K562 (cell line): ENCODE measurements at regions not wholly inside any gene's neighbourhood (a gene's known extent, or its start where the extent isn't known, plus 50 kb on each side); places are given as distances from the start of the nearest gene placed in this dataset.

Source experiments
- ATAC-seq: fragments of 200-7000 bp; cut with Tn5 transposase; 3 replicates; pipeline ENCODE4 v1.9.1; 2020; ENCODE audit warnings: moderate library complexity
- BruUV-seq: library from RNA; stranded (reverse); fragments of 400-500 nt; replicated peaks from 2 replicates; lab custom pipeline; 2021; lab: Mats Ljungman, UMichigan
- CTCF ChIA-PET: fragments of 300-600 bp; formaldehyde crosslinking; extraction: SDS; loops from one replicate; lab custom pipeline; 2021; ENCODE audit warnings: low intra/inter-chr PET ratio; lab: Yijun Ruan, JAX
- POLR2A ChIA-PET: fragments of 300-600, 350-650 bp; sonication (Branson Sonifier 250); formaldehyde crosslinking; extraction: SDS; loops from one replicate; lab custom pipeline; 2021; ENCODE audit warnings: antibody characterized with exemption, inconsistent platforms; lab: Yijun Ruan, JAX
- DNase-seq, 4 experiments: peaks; one replicate each; pipeline versions ENCODE4 v3.0.0 to v3.0.0-alpha.2; 2011 to 2018; ENCODE audit warnings: low spot score in 3 of 4, mixed read lengths in 3 of 4; ENCODE audit errors: extremely low read depth in 1 of 4
- FAIRE-seq: peaks from 2 replicates; lab custom pipeline; 2011; peaks lifted over from hg19 to GRCh38; lab: Jason Lieb, UNC
- H2AFZ ChIP-seq: 2 replicates; pipeline ENCODE4 v1.6.0; 2011; ENCODE audit warnings: low read depth, low read length, control low read depth, inconsistent platforms
- H3K27ac ChIP-seq: fragments of 200-600 bp; 3 replicates; pipeline ENCODE4 v1.8.0; 2011; ENCODE audit warnings: low read depth, mild to moderate bottlenecking, control low read depth, inconsistent platforms, low read length, moderate library complexity, mixed read lengths; ENCODE audit errors: extremely low read depth
- H3K27me3 ChIP-seq, 2 experiments: fragments of 300-600 bp in 1 of 2; 2 replicates in 1 of 2; 3 replicates in 1 of 2; pipeline versions ENCODE4 v1.6.0 to v1.8.0; 2011; ENCODE audit warnings: inconsistent platforms in 2 of 2, low read length in 2 of 2, mild to moderate bottlenecking in 1 of 2, mixed read lengths in 1 of 2, moderate library complexity in 1 of 2; ENCODE audit not compliant: control insufficient read depth in 2 of 2, insufficient read depth in 2 of 2
- H3K36me3 ChIP-seq: fragments of 300-600 bp; 3 replicates; pipeline ENCODE4 v1.8.0; 2011; ENCODE audit warnings: mild to moderate bottlenecking, low read length, inconsistent platforms; ENCODE audit not compliant: control insufficient read depth, insufficient read depth
- H3K4me1 ChIP-seq, 2 experiments: fragments of 200-600 bp in 1 of 2; replicated peaks in 1 of 2; 2 replicates in 1 of 2; 3 replicates in 1 of 2; pipeline versions ENCODE4 v1.5.1 to v1.8.0; 2011; ENCODE audit warnings: inconsistent platforms in 2 of 2, low read length in 2 of 2, mild to moderate bottlenecking in 1 of 2, mixed read lengths in 1 of 2, moderate library complexity in 1 of 2; ENCODE audit not compliant: control insufficient read depth in 2 of 2, insufficient read depth in 2 of 2
- H3K4me2 ChIP-seq: 2 replicates; pipeline ENCODE4 v1.6.1; 2011; ENCODE audit warnings: low read length, control low read depth, inconsistent platforms, mixed read lengths; ENCODE audit not compliant: insufficient read depth
- H3K4me3 ChIP-seq: fragments of 200-600 bp; sonication (generic), shearing (Covaris generic); 2 replicates; pipeline ENCODE4 v1.5.1; 2016; ENCODE audit warnings: control low read depth, inconsistent platforms
- H3K79me2 ChIP-seq: fragments of 200-600 bp; 3 replicates; pipeline ENCODE4 v1.8.0; 2011; ENCODE audit warnings: low read length, inconsistent platforms; ENCODE audit not compliant: control insufficient read depth, insufficient read depth
- H3K9ac ChIP-seq, 2 experiments: 2 replicates each; pipeline versions ENCODE4 v1.6.0 to v1.6.1; 2011; ENCODE audit warnings: low read depth in 2 of 2, low read length in 2 of 2, control low read depth in 1 of 2, inconsistent platforms in 1 of 2, mild to moderate bottlenecking in 1 of 2, mixed read lengths in 1 of 2; ENCODE audit not compliant: insufficient read depth in 1 of 2
- H3K9me1 ChIP-seq: one replicate; pipeline ENCODE4 v1.6.0; 2011; ENCODE audit warnings: inconsistent platforms, mild to moderate bottlenecking, low read length, moderate library complexity; ENCODE audit not compliant: control insufficient read depth, insufficient read depth
- H3K9me3 ChIP-seq: replicated peaks from 2 replicates; pipeline ENCODE4 v1.5.1; 2011; ENCODE audit warnings: low read depth, low read length, inconsistent platforms; ENCODE audit not compliant: control insufficient read depth, insufficient read depth
- H4K20me1 ChIP-seq: replicated peaks from 2 replicates; pipeline ENCODE4 v1.6.1; 2011; ENCODE audit warnings: low read length, inconsistent platforms, mixed read lengths; ENCODE audit not compliant: control insufficient read depth, insufficient read depth
- HDAC3 ChIP-seq: fragments of 450-650 bp; IDR thresholded peaks from 2 replicates; pipeline ENCODE4 v1.6.1; 2018; ENCODE audit warnings: borderline replicate concordance, mild to moderate bottlenecking, moderate library complexity; ENCODE audit not compliant: partially characterized antibody
- HNRNPH1 ChIP-seq: fragments of 200-400 bp; formaldehyde crosslinking; optimal IDR thresholded peaks from 2 replicates; pipeline ENCODE3; 2017; ENCODE audit warnings: low read depth, mild to moderate bottlenecking, low read length, moderate library complexity
- MAFG ChIP-seq: fragments of 450-650 bp; conservative IDR thresholded peaks from 2 replicates; pipeline ENCODE4 v1.6.1; 2016; ENCODE audit warnings: missing genetic modification characterization, missing compliant biosample characterization
- NEUROD1 ChIP-seq: fragments of 150-350 bp; IDR thresholded peaks from 2 replicates; pipeline ENCODE4 v1.6.1; 2014; ENCODE audit warnings: borderline replicate concordance, low read length, low read depth; ENCODE audit not compliant: partially characterized antibody
- SRSF3 ChIP-seq: fragments of 200-400 bp; formaldehyde crosslinking; IDR thresholded peaks from 2 replicates; pipeline ENCODE4 v1.6.1; 2016; ENCODE audit warnings: mild to moderate bottlenecking, low read length, moderate library complexity; ENCODE audit not compliant: insufficient read depth
- WGBS: fragments of 100-300 bp; shearing (Covaris generic); methylation state at CpG from one replicate; pipeline ENCODE4 v1.1.6; 2016; ENCODE audit warnings: low coverage, mixed read lengths; ENCODE audit not compliant: insufficient coverage; ENCODE audit errors: missing lambda C conversion rate; 5-methylcytosine and 5-hydroxymethylcytosine counted together
- in situ Hi-C: fragments of 300-500 bp; cut with MboI; formaldehyde crosslinking; loops from 4 replicates; pipeline ENCODE4 v1.15.0; 2018; ENCODE audit warnings: inconsistent platforms, mixed read lengths
- intact Hi-C: fragments of 100-400 bp; cut with micrococcal nuclease; formaldehyde crosslinking; loops from 2 replicates; pipeline ENCODE4 v1.14.2; 2022
- TF ChIP-seq, protein P1 (sequence below), 2 experiments: fragments of 200-800 bp in 1 of 2; sonication (Bioruptor generic) in 1 of 2; sonication (generic) in 1 of 2; formaldehyde crosslinking in 1 of 2; IDR thresholded peaks in 1 of 2; conservative IDR thresholded peaks in 1 of 2; 2 replicates each; pipeline versions ENCODE4 v1.5.0 to v1.6.1; 2016 to 2020; ENCODE audit warnings: missing compliant biosample characterization in 1 of 2, missing genetic modification characterization in 1 of 2, missing genetic modification reagents in 1 of 2
- TF ChIP-seq, protein P2 (sequence below): sonication (generic); formaldehyde crosslinking; IDR thresholded peaks from 2 replicates; pipeline ENCODE4 v1.8.1; 2023; ENCODE audit warnings: mild to moderate bottlenecking, missing genetic modification reagents
- TF ChIP-seq, protein P3 (sequence below): sonication (generic); formaldehyde crosslinking; IDR thresholded peaks from 2 replicates; pipeline ENCODE4 v1.8.0; 2023; ENCODE audit warnings: mild to moderate bottlenecking, missing genetic modification reagents

DNA sequence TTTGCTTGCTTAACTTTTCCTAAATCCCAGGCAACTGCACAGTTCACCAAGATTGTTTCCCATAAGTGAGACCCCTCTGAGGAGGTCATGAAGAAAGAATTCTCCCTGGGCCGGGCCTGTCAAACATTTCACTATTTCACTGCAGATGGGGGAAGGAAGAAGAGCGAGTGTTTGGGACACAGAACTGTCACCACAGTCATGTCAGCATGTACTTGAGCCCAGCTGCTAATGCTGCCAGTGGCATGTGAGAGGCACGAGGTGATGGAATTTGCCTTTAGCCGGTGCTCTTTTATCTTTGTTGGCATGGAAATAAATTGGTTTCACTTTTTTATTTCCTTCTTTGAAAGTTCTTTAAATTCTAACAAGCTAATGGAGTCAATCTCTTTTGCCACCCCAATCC, 277.9 kb upstream of the GADL1 start:
- H3K4me2 ChIP-seq = no peak overlapping the region
- H3K9me3 ChIP-seq = no peaks in the 10 kb centered on the region
- H3K36me3 ChIP-seq = no peaks in the 10 kb centered on the region
- no peak overlapping the region for H3K27ac ChIP-seq
- H3K9ac ChIP-seq = no peak overlapping the region
- DNase-seq (no peak), FAIRE-seq (no peak), ATAC-seq (no peak)
- no peaks in the 10 kb centered on the region for H3K79me2 ChIP-seq
- BruUV-seq = no TSS peak
- H3K9me1 ChIP-seq = no peaks in the 10 kb centered on the region
- H3K27me3 ChIP-seq = no peaks in the 10 kb centered on the region
- H2AFZ ChIP-seq = no peak overlapping the region
- ChIA-PET POLR2A (interaction anchor here (1.0 kb wide), 1 partner anchor 10 kb away, joined by 3 read pairs; no protein-coding TSS in a partner anchor), CTCF (no interaction called here)
- intact Hi-C loops (no loop called here), in situ Hi-C loops (no loop called here)
- H3K4me1 ChIP-seq = no peaks in the 10 kb centered on the region
- H3K4me3 ChIP-seq = no peak overlapping the region
- WGBS = 1% methylated on average over 4 of the region's 4 CpGs
- H4K20me1 ChIP-seq = no peaks in the 10 kb centered on the region
- TF ChIP-seq HNRNPH1 (no peak), SRSF3 (no peak), NEUROD1 (no peak), MAFG (tag) (no peak), HDAC3 (no peak)
- TF ChIP-seq, protein P1, sequence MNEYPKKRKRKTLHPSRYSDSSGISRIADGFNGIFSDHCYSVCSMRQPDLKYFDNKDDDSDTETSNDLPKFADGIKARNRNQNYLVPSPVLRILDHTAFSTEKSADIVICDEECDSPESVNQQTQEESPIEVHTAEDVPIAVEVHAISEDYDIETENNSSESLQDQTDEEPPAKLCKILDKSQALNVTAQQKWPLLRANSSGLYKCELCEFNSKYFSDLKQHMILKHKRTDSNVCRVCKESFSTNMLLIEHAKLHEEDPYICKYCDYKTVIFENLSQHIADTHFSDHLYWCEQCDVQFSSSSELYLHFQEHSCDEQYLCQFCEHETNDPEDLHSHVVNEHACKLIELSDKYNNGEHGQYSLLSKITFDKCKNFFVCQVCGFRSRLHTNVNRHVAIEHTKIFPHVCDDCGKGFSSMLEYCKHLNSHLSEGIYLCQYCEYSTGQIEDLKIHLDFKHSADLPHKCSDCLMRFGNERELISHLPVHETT (CRISPR knock-in tag; conservative IDR thresholded peaks at IDR 0.05 in 1 of 2, IDR thresholded peaks at IDR 0.05 in 1 of 2) = no peak
- TF ChIP-seq, protein P2, sequence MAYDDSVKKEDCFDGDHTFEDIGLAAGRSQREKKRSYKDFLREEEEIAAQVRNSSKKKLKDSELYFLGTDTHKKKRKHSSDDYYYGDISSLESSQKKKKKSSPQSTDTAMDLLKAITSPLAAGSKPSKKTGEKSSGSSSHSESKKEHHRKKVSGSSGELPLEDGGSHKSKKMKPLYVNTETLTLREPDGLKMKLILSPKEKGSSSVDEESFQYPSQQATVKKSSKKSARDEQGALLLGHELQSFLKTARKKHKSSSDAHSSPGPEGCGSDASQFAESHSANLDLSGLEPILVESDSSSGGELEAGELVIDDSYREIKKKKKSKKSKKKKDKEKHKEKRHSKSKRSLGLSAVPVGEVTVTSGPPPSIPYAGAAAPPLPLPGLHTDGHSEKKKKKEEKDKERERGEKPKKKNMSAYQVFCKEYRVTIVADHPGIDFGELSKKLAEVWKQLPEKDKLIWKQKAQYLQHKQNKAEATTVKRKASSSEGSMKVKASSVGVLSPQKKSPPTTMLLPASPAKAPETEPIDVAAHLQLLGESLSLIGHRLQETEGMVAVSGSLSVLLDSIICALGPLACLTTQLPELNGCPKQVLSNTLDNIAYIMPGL = no peak
- TF ChIP-seq, protein P3, sequence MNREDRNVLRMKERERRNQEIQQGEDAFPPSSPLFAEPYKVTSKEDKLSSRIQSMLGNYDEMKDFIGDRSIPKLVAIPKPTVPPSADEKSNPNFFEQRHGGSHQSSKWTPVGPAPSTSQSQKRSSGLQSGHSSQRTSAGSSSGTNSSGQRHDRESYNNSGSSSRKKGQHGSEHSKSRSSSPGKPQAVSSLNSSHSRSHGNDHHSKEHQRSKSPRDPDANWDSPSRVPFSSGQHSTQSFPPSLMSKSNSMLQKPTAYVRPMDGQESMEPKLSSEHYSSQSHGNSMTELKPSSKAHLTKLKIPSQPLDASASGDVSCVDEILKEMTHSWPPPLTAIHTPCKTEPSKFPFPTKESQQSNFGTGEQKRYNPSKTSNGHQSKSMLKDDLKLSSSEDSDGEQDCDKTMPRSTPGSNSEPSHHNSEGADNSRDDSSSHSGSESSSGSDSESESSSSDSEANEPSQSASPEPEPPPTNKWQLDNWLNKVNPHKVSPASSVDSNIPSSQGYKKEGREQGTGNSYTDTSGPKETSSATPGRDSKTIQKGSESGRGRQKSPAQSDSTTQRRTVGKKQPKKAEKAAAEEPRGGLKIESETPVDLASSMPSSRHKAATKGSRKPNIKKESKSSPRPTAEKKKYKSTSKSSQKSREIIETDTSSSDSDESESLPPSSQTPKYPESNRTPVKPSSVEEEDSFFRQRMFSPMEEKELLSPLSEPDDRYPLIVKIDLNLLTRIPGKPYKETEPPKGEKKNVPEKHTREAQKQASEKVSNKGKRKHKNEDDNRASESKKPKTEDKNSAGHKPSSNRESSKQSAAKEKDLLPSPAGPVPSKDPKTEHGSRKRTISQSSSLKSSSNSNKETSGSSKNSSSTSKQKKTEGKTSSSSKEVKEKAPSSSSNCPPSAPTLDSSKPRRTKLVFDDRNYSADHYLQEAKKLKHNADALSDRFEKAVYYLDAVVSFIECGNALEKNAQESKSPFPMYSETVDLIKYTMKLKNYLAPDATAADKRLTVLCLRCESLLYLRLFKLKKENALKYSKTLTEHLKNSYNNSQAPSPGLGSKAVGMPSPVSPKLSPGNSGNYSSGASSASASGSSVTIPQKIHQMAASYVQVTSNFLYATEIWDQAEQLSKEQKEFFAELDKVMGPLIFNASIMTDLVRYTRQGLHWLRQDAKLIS (CRISPR knock-in tag) = no peak
